ENCODE measurements at regions not wholly inside any gene's neighbourhood (a gene's known extent, or its start where the extent isn't known, plus 50 kb on each side); places are given as distances from the start of the nearest gene placed in this dataset.

DNA sequence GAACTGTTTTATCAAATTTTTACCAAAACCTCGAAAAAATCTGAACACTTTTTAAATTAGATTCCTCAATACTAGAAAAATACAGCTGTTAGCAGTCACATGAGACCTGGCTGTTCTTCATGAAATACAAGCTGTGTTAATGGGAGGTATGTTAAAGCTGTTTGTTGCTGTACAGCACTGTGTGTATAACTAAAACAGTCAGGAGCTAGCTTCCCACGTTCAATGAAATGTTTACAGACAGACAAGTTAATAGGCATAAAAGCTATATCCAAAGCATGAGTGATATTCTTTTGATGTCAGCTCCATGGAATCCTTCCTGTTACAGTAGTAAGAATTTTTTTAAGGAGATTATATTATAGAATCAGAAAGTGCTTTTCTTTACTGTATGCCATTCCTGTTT lies 223.2 kb upstream of the FOXD3 start:
- TF ChIP-seq CTCF (conservative IDR thresholded peaks at IDR 0.05; ENCODE audit: low read length) (no peak), EZH2phosphoT487 (IDR thresholded peaks at IDR 0.05; ENCODE audit: borderline replicate concordance, low read depth, low read length) (no peak)

All from OCI-LY7 (cell line).